K562 (cell line): ENCODE measurements at regions not wholly inside any gene's neighbourhood (a gene's known extent, or its start where the extent isn't known, plus 50 kb on each side); places are given as distances from the start of the nearest gene placed in this dataset.

ENCODE experiments used
- ATAC-seq: fragments of 200-7000 bp; cut with Tn5 transposase; 3 replicates; pipeline ENCODE4 v1.9.1; 2020; ENCODE audit warnings: moderate library complexity
- BruUV-seq: library from RNA; stranded (reverse); fragments of 400-500 nt; replicated peaks from 2 replicates; lab custom pipeline; 2021; lab: Mats Ljungman, UMichigan
- CTCF ChIA-PET: fragments of 300-600 bp; formaldehyde crosslinking; extraction: SDS; loops from one replicate; lab custom pipeline; 2021; ENCODE audit warnings: low intra/inter-chr PET ratio; lab: Yijun Ruan, JAX
- POLR2A ChIA-PET: fragments of 300-600, 350-650 bp; sonication (Branson Sonifier 250); formaldehyde crosslinking; extraction: SDS; loops from one replicate; lab custom pipeline; 2021; ENCODE audit warnings: antibody characterized with exemption, inconsistent platforms; lab: Yijun Ruan, JAX
- DNase-seq, 4 experiments: peaks; one replicate each; pipeline versions ENCODE4 v3.0.0 to v3.0.0-alpha.2; 2011 to 2018; ENCODE audit warnings: low spot score in 3 of 4, mixed read lengths in 3 of 4; ENCODE audit errors: extremely low read depth in 1 of 4
- FAIRE-seq: peaks from 2 replicates; lab custom pipeline; 2011; peaks lifted over from hg19 to GRCh38; lab: Jason Lieb, UNC
- H2AFZ ChIP-seq: 2 replicates; pipeline ENCODE4 v1.6.0; 2011; ENCODE audit warnings: low read depth, low read length, control low read depth, inconsistent platforms
- H3K27ac ChIP-seq: fragments of 200-600 bp; 3 replicates; pipeline ENCODE4 v1.8.0; 2011; ENCODE audit warnings: low read depth, mild to moderate bottlenecking, control low read depth, inconsistent platforms, low read length, moderate library complexity, mixed read lengths; ENCODE audit errors: extremely low read depth
- H3K27me3 ChIP-seq, 2 experiments: fragments of 300-600 bp in 1 of 2; 2 replicates in 1 of 2; 3 replicates in 1 of 2; pipeline versions ENCODE4 v1.6.0 to v1.8.0; 2011; ENCODE audit warnings: inconsistent platforms in 2 of 2, low read length in 2 of 2, mild to moderate bottlenecking in 1 of 2, mixed read lengths in 1 of 2, moderate library complexity in 1 of 2; ENCODE audit not compliant: control insufficient read depth in 2 of 2, insufficient read depth in 2 of 2
- H3K36me3 ChIP-seq: fragments of 300-600 bp; 3 replicates; pipeline ENCODE4 v1.8.0; 2011; ENCODE audit warnings: mild to moderate bottlenecking, low read length, inconsistent platforms; ENCODE audit not compliant: control insufficient read depth, insufficient read depth
- H3K4me1 ChIP-seq, 2 experiments: fragments of 200-600 bp in 1 of 2; replicated peaks in 1 of 2; 2 replicates in 1 of 2; 3 replicates in 1 of 2; pipeline versions ENCODE4 v1.5.1 to v1.8.0; 2011; ENCODE audit warnings: inconsistent platforms in 2 of 2, low read length in 2 of 2, mild to moderate bottlenecking in 1 of 2, mixed read lengths in 1 of 2, moderate library complexity in 1 of 2; ENCODE audit not compliant: control insufficient read depth in 2 of 2, insufficient read depth in 2 of 2
- H3K4me2 ChIP-seq: 2 replicates; pipeline ENCODE4 v1.6.1; 2011; ENCODE audit warnings: low read length, control low read depth, inconsistent platforms, mixed read lengths; ENCODE audit not compliant: insufficient read depth
- H3K4me3 ChIP-seq: fragments of 200-600 bp; sonication (generic), shearing (Covaris generic); 2 replicates; pipeline ENCODE4 v1.5.1; 2016; ENCODE audit warnings: control low read depth, inconsistent platforms
- H3K79me2 ChIP-seq: fragments of 200-600 bp; 3 replicates; pipeline ENCODE4 v1.8.0; 2011; ENCODE audit warnings: low read length, inconsistent platforms; ENCODE audit not compliant: control insufficient read depth, insufficient read depth
- H3K9ac ChIP-seq, 2 experiments: 2 replicates each; pipeline versions ENCODE4 v1.6.0 to v1.6.1; 2011; ENCODE audit warnings: low read depth in 2 of 2, low read length in 2 of 2, control low read depth in 1 of 2, inconsistent platforms in 1 of 2, mild to moderate bottlenecking in 1 of 2, mixed read lengths in 1 of 2; ENCODE audit not compliant: insufficient read depth in 1 of 2
- H3K9me1 ChIP-seq: one replicate; pipeline ENCODE4 v1.6.0; 2011; ENCODE audit warnings: inconsistent platforms, mild to moderate bottlenecking, low read length, moderate library complexity; ENCODE audit not compliant: control insufficient read depth, insufficient read depth
- H3K9me3 ChIP-seq: replicated peaks from 2 replicates; pipeline ENCODE4 v1.5.1; 2011; ENCODE audit warnings: low read depth, low read length, inconsistent platforms; ENCODE audit not compliant: control insufficient read depth, insufficient read depth
- H4K20me1 ChIP-seq: replicated peaks from 2 replicates; pipeline ENCODE4 v1.6.1; 2011; ENCODE audit warnings: low read length, inconsistent platforms, mixed read lengths; ENCODE audit not compliant: control insufficient read depth, insufficient read depth
- BCL6 ChIP-seq: fragments of 250-450 bp; sonication (Bioruptor Pico); IDR thresholded peaks from 2 replicates; pipeline ENCODE4 v1.4.0; 2020
- DNMT1 ChIP-seq: fragments of 450-650 bp; IDR thresholded peaks from 2 replicates; pipeline ENCODE4 v1.6.1; 2016; ENCODE audit warnings: antibody characterized with exemption, mild to moderate bottlenecking
- KAT7 ChIP-seq: sonication (generic); formaldehyde crosslinking; IDR thresholded peaks from 2 replicates; pipeline ENCODE4 v1.8.0; 2022; ENCODE audit warnings: missing genetic modification reagents, mild to moderate bottlenecking, borderline replicate concordance
- NCOR1 ChIP-seq: fragments of 450-650 bp; IDR thresholded peaks from 2 replicates; pipeline ENCODE4 v1.6.1; 2016; ENCODE audit warnings: mild to moderate bottlenecking, moderate library complexity
- NFE2 ChIP-seq: IDR thresholded peaks from 2 replicates; pipeline ENCODE4 v1.6.1; 2014; ENCODE audit warnings: antibody characterized with exemption, low read depth
- NFIX ChIP-seq: fragments of 250-450 bp; sonication (Bioruptor Pico); IDR thresholded peaks from 2 replicates; pipeline ENCODE4 v1.4.0; 2020; ENCODE audit warnings: low read depth, mild to moderate bottlenecking, moderate library complexity
- RBM22 ChIP-seq: fragments of 200-400 bp; formaldehyde crosslinking; IDR thresholded peaks from 2 replicates; pipeline ENCODE4 v1.6.1; 2018; ENCODE audit warnings: low read length, low read depth; ENCODE audit not compliant: poor library complexity, severe bottlenecking
- SMAD2 ChIP-seq: fragments of 150-350 bp; IDR thresholded peaks from 2 replicates; pipeline ENCODE4 v1.6.1; 2014; ENCODE audit warnings: low read depth, mild to moderate bottlenecking, low read length
- ZKSCAN1 ChIP-seq: fragments of 150-350 bp; IDR thresholded peaks from 2 replicates; pipeline ENCODE4 v1.6.1; 2016; ENCODE audit warnings: low read depth, low read length
- ZNF239 ChIP-seq: fragments of 250-450 bp; sonication (Bioruptor Pico); IDR thresholded peaks from 2 replicates; pipeline ENCODE4 v1.4.0; 2020; ENCODE audit warnings: mild to moderate bottlenecking
- ZNF384 ChIP-seq: IDR thresholded peaks from 2 replicates; pipeline ENCODE4 v1.6.1; 2012; ENCODE audit warnings: low read depth, low read length, improper control_type of control experiment
- ZNF41 ChIP-seq: fragments of 250-450 bp; sonication (Bioruptor Pico); conservative IDR thresholded peaks from 2 replicates; pipeline ENCODE4 v1.4.0; 2020; ENCODE audit warnings: mild to moderate bottlenecking
- ZNF644 ChIP-seq: fragments of 200-800 bp; sonication (Bioruptor generic); IDR thresholded peaks from 2 replicates; pipeline ENCODE4 v1.6.1; 2016; ENCODE audit warnings: low read depth, missing genetic modification characterization, missing compliant biosample characterization
- ZSCAN29 ChIP-seq: fragments of 450-650 bp; IDR thresholded peaks from 2 replicates; pipeline ENCODE4 v1.6.1; 2017
- WGBS: fragments of 100-300 bp; shearing (Covaris generic); methylation state at CpG from one replicate; pipeline ENCODE4 v1.1.6; 2016; ENCODE audit warnings: low coverage, mixed read lengths; ENCODE audit not compliant: insufficient coverage; ENCODE audit errors: missing lambda C conversion rate; 5-methylcytosine and 5-hydroxymethylcytosine counted together
- in situ Hi-C: fragments of 300-500 bp; cut with MboI; formaldehyde crosslinking; loops from 4 replicates; pipeline ENCODE4 v1.15.0; 2018; ENCODE audit warnings: inconsistent platforms, mixed read lengths
- intact Hi-C: fragments of 100-400 bp; cut with micrococcal nuclease; formaldehyde crosslinking; loops from 2 replicates; pipeline ENCODE4 v1.14.2; 2022
- TF ChIP-seq, protein P1 (sequence below): fragments of 250-450 bp; sonication (Bioruptor Pico); IDR thresholded peaks from 2 replicates; pipeline ENCODE4 v1.9.0; 2021; ENCODE audit warnings: mild to moderate bottlenecking, inconsistent platforms
- TF ChIP-seq, protein P2 (sequence below): sonication (generic); formaldehyde crosslinking; IDR thresholded peaks from 2 replicates; pipeline ENCODE4 v1.4.0; 2020; ENCODE audit warnings: mild to moderate bottlenecking, missing genetic modification reagents

DNA sequence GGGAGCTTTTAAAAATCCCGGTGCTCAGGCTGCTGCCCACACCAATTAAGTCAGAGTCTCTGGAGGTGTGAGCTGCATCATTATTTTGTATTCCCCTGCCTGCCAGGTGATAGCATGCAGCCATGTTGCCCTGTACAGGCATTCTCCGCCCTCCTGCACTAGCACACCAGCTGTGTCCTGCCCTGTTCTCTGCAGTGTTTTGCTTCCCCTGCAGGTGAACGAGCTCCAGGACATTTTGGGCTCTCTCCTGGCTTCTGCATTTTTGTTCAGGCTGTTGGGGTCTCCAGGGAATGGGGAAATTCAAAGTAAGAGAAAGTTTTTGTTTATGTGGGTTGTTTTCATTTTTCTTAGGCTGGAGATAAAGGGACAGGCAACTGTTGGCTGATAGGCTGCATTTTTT is 271.0 kb upstream of the COBL start (continued):
- TF ChIP-seq ZNF41 (CRISPR knock-in tag) (no peak), RBM22 (no peak), DNMT1 (no peak), ZNF239 (CRISPR knock-in tag) (no peak), NCOR1 (no peak), SMAD2 (no peak)
- TF ChIP-seq, protein P1, sequence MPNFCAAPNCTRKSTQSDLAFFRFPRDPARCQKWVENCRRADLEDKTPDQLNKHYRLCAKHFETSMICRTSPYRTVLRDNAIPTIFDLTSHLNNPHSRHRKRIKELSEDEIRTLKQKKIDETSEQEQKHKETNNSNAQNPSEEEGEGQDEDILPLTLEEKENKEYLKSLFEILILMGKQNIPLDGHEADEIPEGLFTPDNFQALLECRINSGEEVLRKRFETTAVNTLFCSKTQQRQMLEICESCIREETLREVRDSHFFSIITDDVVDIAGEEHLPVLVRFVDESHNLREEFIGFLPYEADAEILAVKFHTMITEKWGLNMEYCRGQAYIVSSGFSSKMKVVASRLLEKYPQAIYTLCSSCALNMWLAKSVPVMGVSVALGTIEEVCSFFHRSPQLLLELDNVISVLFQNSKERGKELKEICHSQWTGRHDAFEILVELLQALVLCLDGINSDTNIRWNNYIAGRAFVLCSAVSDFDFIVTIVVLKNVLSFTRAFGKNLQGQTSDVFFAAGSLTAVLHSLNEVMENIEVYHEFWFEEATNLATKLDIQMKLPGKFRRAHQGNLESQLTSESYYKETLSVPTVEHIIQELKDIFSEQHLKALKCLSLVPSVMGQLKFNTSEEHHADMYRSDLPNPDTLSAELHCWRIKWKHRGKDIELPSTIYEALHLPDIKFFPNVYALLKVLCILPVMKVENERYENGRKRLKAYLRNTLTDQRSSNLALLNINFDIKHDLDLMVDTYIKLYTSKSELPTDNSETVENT = no peak
- TF ChIP-seq, protein P2, sequence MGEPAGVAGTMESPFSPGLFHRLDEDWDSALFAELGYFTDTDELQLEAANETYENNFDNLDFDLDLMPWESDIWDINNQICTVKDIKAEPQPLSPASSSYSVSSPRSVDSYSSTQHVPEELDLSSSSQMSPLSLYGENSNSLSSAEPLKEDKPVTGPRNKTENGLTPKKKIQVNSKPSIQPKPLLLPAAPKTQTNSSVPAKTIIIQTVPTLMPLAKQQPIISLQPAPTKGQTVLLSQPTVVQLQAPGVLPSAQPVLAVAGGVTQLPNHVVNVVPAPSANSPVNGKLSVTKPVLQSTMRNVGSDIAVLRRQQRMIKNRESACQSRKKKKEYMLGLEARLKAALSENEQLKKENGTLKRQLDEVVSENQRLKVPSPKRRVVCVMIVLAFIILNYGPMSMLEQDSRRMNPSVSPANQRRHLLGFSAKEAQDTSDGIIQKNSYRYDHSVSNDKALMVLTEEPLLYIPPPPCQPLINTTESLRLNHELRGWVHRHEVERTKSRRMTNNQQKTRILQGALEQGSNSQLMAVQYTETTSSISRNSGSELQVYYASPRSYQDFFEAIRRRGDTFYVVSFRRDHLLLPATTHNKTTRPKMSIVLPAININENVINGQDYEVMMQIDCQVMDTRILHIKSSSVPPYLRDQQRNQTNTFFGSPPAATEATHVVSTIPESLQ = no peak

DNA sequence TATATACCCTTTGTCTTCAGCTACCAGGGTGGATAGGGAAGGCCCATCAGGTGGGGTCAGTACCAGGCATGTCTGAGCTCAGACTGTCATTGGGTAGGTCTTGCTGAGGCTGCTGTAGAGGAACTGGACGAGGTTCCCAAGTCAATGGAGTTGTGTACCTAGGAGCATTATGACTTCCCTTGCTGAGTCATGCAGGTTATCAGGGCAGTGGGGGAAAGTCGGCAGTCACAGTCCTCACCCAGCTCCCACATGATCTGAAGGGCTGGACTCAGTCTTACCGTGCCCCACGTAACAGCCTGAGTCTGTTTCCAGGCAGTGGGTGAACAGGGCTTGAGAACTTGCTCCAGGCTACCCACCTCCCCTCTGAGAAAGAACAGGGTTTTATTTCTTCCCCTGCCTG is 260.8 kb upstream of the COBL start:
- in situ Hi-C loops = loop anchor here (25.0 kb wide), 1 partner anchor 1160 kb away; no protein-coding TSS in a partner anchor
- POLR2A ChIA-PET = no interaction called here

More for the DNA sequence above, 260.8 kb upstream of the COBL start:
- Histone ChIP-seq H3K27me3 (no peaks in the 10 kb centered on the region), H3K4me1 (no peaks in the 10 kb centered on the region), H3K9ac (no peak overlapping the region), H3K79me2 (no peaks in the 10 kb centered on the region), H2AFZ (no peak overlapping the region), H4K20me1 (no peaks in the 10 kb centered on the region), H3K36me3 (no peaks in the 10 kb centered on the region), H3K9me1 (no peaks in the 10 kb centered on the region), H3K4me3 (no peak overlapping the region), H3K4me2 (no peak overlapping the region), H3K9me3 (no peaks in the 10 kb centered on the region), H3K27ac (no peak overlapping the region)
- no TSS peak for BruUV-seq
- FAIRE-seq (no peak), DNase-seq (peak in 1 of 4 experiments; percentile 3), ATAC-seq (no peak)
- intact Hi-C loops = no loop called here
- peak; percentile 35; the same call in 1 of the 2 replicates for TF ChIP-seq NFE2
- TF ChIP-seq ZNF384 = no peak
- TF ChIP-seq NFIX (CRISPR knock-in tag) = no peak
- TF ChIP-seq KAT7 (CRISPR knock-in tag) = no peak
- no peak for TF ChIP-seq ZKSCAN1
- TF ChIP-seq ZSCAN29 = no peak
- no peak for TF ChIP-seq ZNF644 (tag)
- TF ChIP-seq BCL6 (CRISPR knock-in tag) = no peak
- WGBS = 0% methylated on average over 4 of the region's 4 CpGs
- CTCF ChIA-PET = no interaction called here
